ENCODE measurements at regions not wholly inside any gene's neighbourhood (a gene's known extent, or its start where the extent isn't known, plus 50 kb on each side); places are given as distances from the start of the nearest gene placed in this dataset.

- TF ChIP-seq YY1 (IDR thresholded peaks at IDR 0.05; ENCODE audit: insufficient read depth, insufficient read length): no peak
- no peak for TF ChIP-seq ZNF274 (IDR thresholded peaks at IDR 0.05; ENCODE audit: low read depth, low read length)
- no peak for TF ChIP-seq SUZ12 (IDR thresholded peaks at IDR 0.05; ENCODE audit: extremely low read depth, insufficient read depth, insufficient read length)
Measured at GRCh38 chr9:78143281-78144007, 92.4 kb upstream of the CEP78 start.

Data from NT2/D1 (cell line).